Loucy (cell line): ENCODE measurements at regions not wholly inside any gene's neighbourhood (a gene's known extent, or its start where the extent isn't known, plus 50 kb on each side); places are given as distances from the start of the nearest gene placed in this dataset.
A peak's percentile ranks its signal among the peaks of the same experiment; 100 is the strongest.

Source experiments
- H2AFZ ChIP-seq: fragments of 200-600 bp; sonication (generic); 2 replicates; pipeline ENCODE4 v1.6.0; 2016; ENCODE audit warnings: antibody characterized with exemption, mild to moderate bottlenecking, low read length, moderate library complexity
- H3F3A ChIP-seq: fragments of 200-600 bp; 2 replicates; pipeline ENCODE4 v1.6.0; 2016; ENCODE audit warnings: antibody characterized with exemption, low read depth, mild to moderate bottlenecking
- H3K27me3 ChIP-seq: fragments of 200-600 bp; sonication (generic); 2 replicates; pipeline ENCODE4 v1.6.1; 2014; ENCODE audit warnings: low read length, mild to moderate bottlenecking; ENCODE audit not compliant: insufficient read depth, poor library complexity, severe bottlenecking
- H3K36me3 ChIP-seq: fragments of 200-600 bp; sonication (generic); 2 replicates; pipeline ENCODE4 v1.6.1; 2016; ENCODE audit warnings: low read length; ENCODE audit not compliant: insufficient read depth
- H3K4me1 ChIP-seq: fragments of 200-600 bp; sonication (generic); 2 replicates; pipeline ENCODE4 v1.5.1; 2014; ENCODE audit warnings: low read length, mild to moderate bottlenecking; ENCODE audit not compliant: insufficient read depth, poor library complexity, severe bottlenecking
- H3K4me2 ChIP-seq: fragments of 200-600 bp; sonication (generic); 2 replicates; pipeline ENCODE4 v1.6.0; 2014; ENCODE audit warnings: antibody characterized with exemption, low read length, low read depth, mild to moderate bottlenecking; ENCODE audit not compliant: poor library complexity, severe bottlenecking
- H3K4me3 ChIP-seq: fragments of 200-600 bp; sonication (generic); 2 replicates; pipeline ENCODE4 v1.5.1; 2014; ENCODE audit warnings: low read length, mild to moderate bottlenecking, mixed read lengths; ENCODE audit not compliant: poor library complexity, severe bottlenecking
- H3K79me2 ChIP-seq: fragments of 200-600 bp; sonication (generic); 2 replicates; pipeline ENCODE4 v1.6.1; 2014; ENCODE audit warnings: low read length; ENCODE audit not compliant: insufficient read depth
- H3K9ac ChIP-seq: fragments of 200-600 bp; sonication (generic); 2 replicates; pipeline ENCODE4 v1.6.0; 2014; ENCODE audit warnings: mild to moderate bottlenecking, low read depth, low read length, moderate library complexity; ENCODE audit not compliant: poor library complexity, severe bottlenecking
- H3K9me2 ChIP-seq: fragments of 200-600 bp; sonication (generic); replicated peaks from 2 replicates; pipeline ENCODE4 v1.6.1; 2016; ENCODE audit warnings: low read depth, low read length, mixed read lengths
- H3K9me3 ChIP-seq: fragments of 200-600 bp; sonication (generic); 2 replicates; pipeline ENCODE4 v1.6.1; 2014; ENCODE audit warnings: mild to moderate bottlenecking, antibody characterized with exemption, low read length, low read depth; ENCODE audit not compliant: insufficient read depth
- H4K20me1 ChIP-seq: fragments of 200-600 bp; sonication (generic); 2 replicates; pipeline ENCODE4 v1.6.0; 2014; ENCODE audit warnings: antibody characterized with exemption, low read length, mild to moderate bottlenecking; ENCODE audit not compliant: insufficient read depth, poor library complexity, severe bottlenecking
- CTCF ChIP-seq: fragments of 200-600 bp; sonication (generic); conservative IDR thresholded peaks from 2 replicates; pipeline ENCODE4 v1.5.1; 2014; ENCODE audit warnings: mild to moderate bottlenecking, antibody characterized with exemption, low read length
- EZH2phosphoT487 ChIP-seq: fragments of 200-600 bp; IDR thresholded peaks from 2 replicates; pipeline ENCODE4 v1.6.1; 2018; ENCODE audit warnings: antibody characterized with exemption, mild to moderate bottlenecking, moderate library complexity, borderline replicate concordance

GRCh38 chr12:71009430-71010142, 89.0 kb upstream of the PTPRR start:
- TF ChIP-seq CTCF (no peak), EZH2phosphoT487 (no peak)
- Histone ChIP-seq H3K9me2 (no peaks in the 10 kb centered on the region), H3K27me3 (no peaks in the 10 kb centered on the region), H3K79me2 (no peaks in the 10 kb centered on the region), H3F3A (peaks cover 8% of the 10 kb centered on the region), H3K4me2 (peak overlapping the region; percentile 63), H3K36me3 (no peaks in the 10 kb centered on the region), H3K9me3 (no peaks in the 10 kb centered on the region), H3K4me3 (no peak overlapping the region), H4K20me1 (no peaks in the 10 kb centered on the region), H2AFZ (0 out of 2 replicates have a peak overlapping the region, but pooled peaks have one; percentile 9), H3K4me1 (peaks cover 75% of the 10 kb centered on the region), H3K9ac (peak overlapping the region; percentile 66)

GRCh38 chr12:71008616-71009015, 88.1 kb upstream of the PTPRR start:
- no peak for TF ChIP-seq EZH2phosphoT487
- no peak for TF ChIP-seq CTCF
- peaks cover 70% of the 10 kb centered on the region for H3K4me1 ChIP-seq
- no peaks in the 10 kb centered on the region for H3K36me3 ChIP-seq
- no peaks in the 10 kb centered on the region for H3K27me3 ChIP-seq
- H3K9me2 ChIP-seq = no peaks in the 10 kb centered on the region
- H3K9me3 ChIP-seq = no peaks in the 10 kb centered on the region
- H3F3A ChIP-seq = peaks cover 8% of the 10 kb centered on the region
- no peaks in the 10 kb centered on the region for H4K20me1 ChIP-seq
- H3K9ac ChIP-seq = peak overlapping the region; percentile 66
- H3K4me3 ChIP-seq = no peak overlapping the region
- H3K79me2 ChIP-seq = no peaks in the 10 kb centered on the region
- peak overlapping the region; percentile 63 for H3K4me2 ChIP-seq
- 0 out of 2 replicates have a peak overlapping the region, but pooled peaks have one; percentile 1 for H2AFZ ChIP-seq

GRCh38 chr12:71007781-71008404, 87.4 kb upstream of the PTPRR start:
- Histone ChIP-seq H4K20me1 (no peaks in the 10 kb centered on the region), H3K4me1 (peaks cover 74% of the 10 kb centered on the region), H3K9me3 (no peaks in the 10 kb centered on the region), H3K9me2 (no peaks in the 10 kb centered on the region), H3K27me3 (no peaks in the 10 kb centered on the region), H3K9ac (peak overlapping the region; percentile 66), H3K36me3 (no peaks in the 10 kb centered on the region), H3K4me2 (peak overlapping the region; percentile 63), H2AFZ (0 out of 2 replicates have a peak overlapping the region, but pooled peaks have one; percentile 1), H3K79me2 (no peaks in the 10 kb centered on the region), H3K4me3 (peak overlapping the region; percentile 51), H3F3A (peaks cover 8% of the 10 kb centered on the region)
- TF ChIP-seq EZH2phosphoT487 (no peak), CTCF (no peak)
